GM19467 (cell line): ENCODE measurements at regions not wholly inside any gene's neighbourhood (a gene's known extent, or its start where the extent isn't known, plus 50 kb on each side); places are given as distances from the start of the nearest gene placed in this dataset.
"Not testable (repeated sequence)": the region's sequence is repeated elsewhere in the genome, so short reads cannot be mapped to it uniquely, and the experiment has no call there.

Experiments used
- ATAC-seq: cut with Tn5 transposase; IDR thresholded peaks from one replicate; pipeline ENCODE4 v1.9.1; 2021; ENCODE audit warnings: mild to moderate bottlenecking, moderate library complexity; ENCODE audit not compliant: unreplicated experiment

DNA sequence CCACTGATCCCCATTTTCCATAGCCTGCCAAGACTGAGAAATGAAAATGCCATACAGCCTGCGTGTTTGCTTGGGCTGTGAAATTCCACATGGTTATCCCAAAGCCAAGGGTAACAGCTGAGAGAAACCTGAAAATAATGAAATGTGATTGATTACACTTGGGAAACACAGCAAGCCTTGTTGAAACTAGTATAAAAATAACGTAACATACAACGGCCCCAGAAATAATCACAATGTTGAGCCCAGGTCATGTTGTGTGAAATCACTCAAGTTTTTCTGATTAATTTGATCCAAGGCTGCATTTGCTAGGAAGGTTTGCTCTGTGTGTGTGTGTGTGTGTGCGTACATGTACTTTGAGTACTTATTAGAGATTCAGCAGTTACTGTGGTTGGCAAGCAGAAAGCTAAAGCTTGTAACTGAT, 269.0 kb downstream of the OXSM start:
- ATAC-seq = no peak

DNA sequence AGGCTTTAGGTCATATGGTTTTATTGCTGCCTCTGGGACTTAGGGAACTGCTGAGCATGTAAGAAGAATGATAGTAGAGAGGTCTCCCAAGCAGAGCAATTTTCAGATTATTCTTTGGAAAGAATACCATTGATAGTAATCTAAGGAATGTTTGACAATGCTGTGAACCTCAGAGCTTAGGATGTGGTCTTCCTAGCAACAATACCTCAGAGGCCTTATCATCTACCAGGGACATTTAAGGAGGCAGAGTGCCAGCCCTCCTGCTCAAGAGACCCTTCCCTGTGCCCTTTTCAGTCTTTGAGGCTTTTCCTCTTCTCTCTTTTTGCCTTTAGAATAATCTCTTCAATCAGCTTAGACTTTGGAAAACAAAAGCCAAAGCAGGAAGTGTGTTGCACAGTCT, 272.1 kb downstream of the OXSM start:
- no peak for ATAC-seq

DNA sequence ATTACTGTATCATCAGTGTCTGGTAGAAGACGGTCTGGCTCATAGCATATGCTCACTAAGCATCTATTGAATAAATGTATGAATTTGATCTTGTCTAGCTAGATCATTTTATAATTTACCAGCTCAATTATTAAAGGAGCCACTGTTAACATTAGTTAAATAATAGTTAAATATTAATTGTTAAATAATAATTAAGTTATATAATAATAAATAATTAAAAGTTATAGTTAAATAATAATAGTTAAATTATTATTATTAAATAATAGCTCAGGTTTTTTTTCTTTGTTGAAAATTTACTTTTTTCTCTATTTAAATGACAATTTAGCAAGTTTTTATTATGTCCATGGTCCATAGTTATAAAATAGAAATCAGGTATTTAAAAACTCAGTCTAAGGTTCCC, 274.4 kb downstream of the OXSM start:
- no peak for ATAC-seq

DNA sequence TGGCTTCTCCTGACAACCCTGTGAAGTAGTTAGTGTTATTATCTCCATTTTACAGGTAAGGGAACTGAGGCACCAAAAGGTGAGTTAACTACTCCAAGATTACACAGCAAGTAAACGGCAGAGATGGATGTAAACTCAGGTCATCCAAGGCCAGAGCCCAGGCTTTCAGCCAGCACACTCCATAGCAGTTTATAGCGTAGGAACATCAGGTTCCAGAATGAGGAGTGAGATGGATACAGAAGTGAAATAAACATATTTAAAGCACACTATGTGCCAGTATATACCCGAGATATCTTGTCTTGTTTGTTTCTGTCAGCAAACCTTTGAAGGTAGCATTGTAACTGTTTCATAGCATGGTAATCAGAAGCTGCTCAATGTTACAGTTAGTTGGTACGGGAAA, 279.0 kb downstream of the OXSM start:
- no peak for ATAC-seq

DNA sequence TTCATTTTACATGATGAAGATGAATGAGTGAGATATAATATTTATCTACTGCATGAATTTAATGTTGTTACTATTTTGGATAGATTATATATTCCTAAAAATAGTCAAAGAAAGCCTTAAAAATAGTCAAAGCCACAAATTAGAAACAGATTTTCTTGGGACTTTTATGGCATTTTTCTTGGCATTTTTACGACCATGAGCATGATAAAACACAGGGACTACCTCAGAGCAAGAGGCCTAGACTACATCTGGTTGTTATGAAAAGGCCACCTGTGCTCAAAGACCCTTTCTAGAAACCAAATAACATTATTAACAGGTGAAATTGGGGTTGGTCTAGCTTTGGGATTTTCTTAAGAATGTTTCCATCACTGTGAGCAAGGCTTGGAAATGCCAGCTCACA, 281.0 kb downstream of the OXSM start:
- ATAC-seq = no peak

DNA sequence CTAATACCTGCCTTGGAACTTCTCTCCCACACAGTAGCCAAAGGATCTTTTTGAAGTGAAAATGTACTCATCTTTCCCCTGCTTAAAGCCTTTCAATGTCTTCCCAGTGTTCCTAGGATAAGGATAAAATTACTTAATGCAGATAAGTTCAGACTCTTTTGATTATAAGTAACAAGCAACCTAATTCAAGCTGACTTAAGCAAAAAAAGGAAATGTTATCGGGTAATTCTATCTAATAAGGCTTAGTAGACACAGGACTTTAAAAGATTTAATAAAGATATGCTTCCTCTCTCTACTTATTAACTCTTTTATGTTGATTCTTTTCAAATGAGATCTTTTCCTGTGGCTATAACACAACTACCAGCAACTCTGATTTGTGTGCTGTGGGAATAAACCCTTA, 284.2 kb downstream of the OXSM start:
- no peak for ATAC-seq

DNA sequence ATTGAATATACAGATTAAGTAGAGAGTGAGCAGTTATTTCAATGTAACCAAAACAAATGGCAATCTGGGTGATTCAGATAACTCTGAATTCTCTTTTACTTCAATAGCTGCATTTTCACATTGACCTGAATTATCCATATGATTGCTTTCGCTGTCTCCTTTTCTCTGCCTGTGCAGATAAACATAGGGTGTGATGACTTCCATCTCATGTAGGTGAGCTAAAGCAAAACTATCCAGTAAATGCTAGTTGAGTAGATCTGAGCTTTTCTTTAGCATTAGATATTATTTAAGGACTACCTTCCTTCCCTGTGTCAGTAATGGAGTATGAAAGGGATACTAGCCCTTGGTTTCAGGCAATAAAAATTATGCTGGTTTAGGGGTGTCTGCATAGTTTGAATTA, 288.6 kb downstream of the OXSM start:
- ATAC-seq = no peak

DNA sequence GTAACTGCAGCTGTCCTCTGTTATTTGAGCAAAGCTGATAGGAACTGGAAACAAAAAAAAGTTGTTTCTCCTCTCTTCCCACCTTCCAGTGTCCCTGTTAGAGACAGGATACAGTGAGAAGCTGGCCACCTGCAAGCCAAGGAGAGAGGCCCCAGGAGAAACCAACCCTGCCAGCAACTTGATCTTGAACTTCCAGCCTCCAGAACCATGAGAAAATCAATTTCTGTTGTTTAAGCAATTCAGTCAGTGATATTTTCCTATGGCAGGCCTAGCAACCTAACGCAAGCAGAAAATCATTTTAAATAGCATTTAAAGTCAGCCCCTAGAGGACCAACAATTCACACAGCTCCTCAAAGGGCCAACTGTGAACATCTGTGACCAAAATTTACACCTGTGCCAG, 291.3 kb downstream of the OXSM start:
- no peak for ATAC-seq

DNA sequence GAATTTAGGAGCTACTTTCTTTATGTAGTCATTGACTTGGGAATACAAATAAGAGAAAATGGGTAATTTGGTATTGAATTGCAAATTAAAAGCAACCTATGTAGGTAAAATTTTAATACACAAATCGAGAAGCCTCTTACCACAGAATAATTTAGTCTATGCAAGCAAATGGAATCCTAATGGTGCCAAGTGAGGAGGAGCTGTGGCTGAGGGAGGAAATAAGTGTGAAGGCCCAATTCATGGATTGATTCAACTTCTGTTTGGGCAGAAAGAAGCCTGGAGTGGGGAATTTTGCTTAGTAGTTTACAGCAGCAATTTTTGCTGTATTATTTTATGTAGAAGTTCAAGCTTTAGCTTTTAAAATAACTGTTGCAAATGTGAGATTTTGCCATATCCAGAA, 291.9 kb downstream of the OXSM start:
- no peak for ATAC-seq

DNA sequence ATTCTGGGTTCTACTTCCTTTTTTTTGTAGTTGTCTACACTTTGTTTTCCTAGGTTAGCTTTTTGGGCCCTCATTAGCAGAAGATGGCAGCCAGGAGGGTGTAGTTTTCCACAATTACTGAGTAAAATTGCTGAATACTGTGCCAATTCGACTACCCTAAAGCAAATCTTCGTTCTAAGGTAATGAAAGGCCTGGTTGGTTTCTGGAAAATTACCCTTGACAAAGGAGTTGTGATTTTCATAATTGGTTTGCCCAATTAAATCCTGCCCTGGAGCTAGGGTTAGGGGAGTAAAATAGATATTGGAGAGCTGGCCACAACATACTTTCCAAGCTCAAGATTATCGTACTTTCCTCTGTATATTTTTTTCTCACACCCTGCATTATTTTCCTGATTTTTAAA, 293.0 kb downstream of the OXSM start:
- ATAC-seq = no peak

DNA sequence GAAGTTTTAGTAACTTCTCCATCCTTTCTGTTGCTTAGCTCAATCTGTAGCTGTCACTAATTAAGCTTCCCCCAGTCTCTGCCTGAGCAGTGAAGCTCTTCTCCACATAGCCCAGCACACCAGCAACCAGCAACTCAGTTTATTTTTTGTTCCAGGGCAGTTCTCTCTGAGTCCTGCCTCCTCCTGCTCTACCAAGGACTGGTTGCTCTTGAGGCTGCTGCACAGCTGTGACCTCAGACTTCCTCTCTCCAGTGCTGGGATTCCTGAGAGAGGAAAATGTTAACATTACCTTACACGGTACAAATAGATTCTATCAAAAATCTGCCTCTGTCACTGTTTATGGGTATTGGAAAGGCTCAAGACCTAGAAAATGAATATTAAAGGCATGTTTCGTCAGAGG, 294.7 kb downstream of the OXSM start:
- no peak for ATAC-seq

DNA sequence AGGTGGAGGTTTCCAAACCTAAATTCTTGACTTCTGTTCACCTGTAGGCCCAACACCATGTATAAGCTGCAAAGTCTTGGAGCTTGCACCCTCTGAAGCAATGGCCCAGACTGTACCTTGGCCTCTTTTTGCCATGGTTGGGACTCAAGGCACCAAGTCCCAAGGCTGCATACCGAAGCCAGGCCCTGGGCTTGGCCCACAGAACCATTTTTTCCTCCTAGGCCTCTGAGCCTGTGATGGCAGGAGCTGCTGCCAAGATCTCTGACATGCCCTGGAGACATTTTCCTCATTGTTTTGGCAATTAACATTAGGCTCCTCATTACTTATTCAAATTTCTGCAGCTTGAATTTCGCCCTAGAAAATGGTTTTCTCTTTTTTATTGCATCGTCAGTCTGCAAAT, 297.9 kb downstream of the OXSM start:
- no peak for ATAC-seq

DNA sequence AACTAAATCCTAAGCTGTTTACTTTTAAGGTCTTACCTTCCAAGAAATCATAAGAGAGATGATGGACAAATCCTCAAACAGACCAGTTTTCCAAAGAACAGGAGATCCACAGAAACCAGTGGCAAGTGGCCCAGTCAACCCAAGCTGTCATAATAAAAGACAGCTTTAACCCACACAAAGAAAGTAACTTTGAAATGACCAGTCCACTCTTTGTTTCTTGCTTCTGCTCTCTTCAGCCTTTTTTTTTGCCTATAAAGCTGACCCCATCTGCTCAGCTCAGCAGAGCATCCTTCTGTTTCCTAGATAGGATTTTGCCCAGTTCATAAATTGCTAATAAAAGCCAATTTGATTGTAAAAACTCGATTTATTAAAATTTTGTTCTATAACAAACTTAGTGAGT, 299.4 kb downstream of the OXSM start:
- no peak for ATAC-seq

DNA sequence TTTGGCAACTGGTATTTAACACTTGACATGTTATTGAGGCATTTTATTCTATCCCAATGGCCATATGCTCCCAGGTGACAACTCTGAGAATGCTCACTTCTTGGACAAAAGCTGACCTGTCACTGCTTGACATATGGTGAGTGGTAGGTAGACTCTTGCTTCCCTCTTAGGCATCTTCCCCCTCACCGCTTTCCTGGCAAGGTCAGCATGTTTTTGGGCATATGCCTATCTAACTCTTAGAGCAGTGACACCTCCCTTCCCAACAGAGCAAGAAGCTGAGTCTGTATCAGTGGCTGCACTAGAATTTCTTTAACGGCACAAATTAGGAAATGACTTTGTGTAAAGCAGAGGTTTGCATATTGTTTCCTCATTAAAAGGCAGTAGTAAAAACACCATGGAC, 300.7 kb downstream of the OXSM start:
- ATAC-seq = no peak

DNA sequence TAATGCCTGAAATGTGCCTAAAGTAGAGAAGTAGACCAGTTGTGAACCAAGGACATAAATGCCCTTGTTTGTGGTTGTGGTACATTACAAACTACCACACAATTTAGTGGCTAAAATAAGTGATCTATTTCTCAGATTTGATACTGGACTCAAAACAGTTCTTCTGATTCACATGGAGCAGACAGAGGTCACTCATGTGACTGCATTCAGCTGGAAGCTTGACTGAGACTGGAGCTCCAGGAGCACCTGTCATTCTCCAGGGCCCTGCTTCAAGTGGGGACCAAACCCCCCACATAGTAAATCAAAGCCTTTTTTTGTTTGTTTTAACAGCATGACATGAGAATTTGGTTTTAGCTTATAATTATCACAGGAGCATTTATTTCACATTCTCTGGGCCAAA, 301.2 kb downstream of the OXSM start:
- no peak for ATAC-seq

DNA sequence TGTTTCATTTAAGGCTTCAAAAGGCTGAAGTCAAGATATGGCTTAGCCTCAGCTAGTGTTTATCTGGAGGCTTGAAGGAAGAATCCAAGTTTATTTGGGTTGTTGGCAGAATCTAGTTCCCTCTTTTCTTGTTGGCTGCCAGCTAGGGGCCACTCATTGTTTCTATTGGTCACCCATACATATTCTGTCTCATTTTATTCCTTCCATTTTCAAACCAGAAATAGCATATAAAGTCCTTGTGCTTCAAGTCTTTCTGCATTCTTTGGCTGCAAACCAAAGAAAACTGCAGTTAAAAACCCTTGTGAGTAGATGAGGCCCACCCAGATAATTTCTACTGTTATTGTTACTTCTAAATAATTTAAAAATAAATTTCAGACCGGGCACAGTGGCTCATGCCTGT, 301.7 kb downstream of the OXSM start:
- no peak for ATAC-seq

DNA sequence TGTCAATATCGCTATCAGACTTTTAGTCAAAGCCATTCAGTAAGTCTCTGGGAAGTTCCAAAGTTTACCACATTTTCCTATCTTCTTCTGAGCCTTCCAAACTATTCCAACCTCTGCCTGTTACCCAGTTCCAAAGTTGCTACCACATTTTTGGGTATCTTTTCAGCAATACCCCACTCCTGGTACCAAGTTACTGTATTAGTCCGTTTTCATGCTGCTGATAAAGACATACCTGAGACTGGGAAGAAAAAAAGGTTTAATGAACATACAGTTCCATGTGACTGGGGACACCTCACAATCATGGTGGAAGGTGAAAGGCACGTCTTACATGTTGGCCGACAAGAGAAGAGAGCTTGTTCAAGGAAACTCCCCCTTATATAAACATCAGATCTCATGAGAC, 307.2 kb downstream of the OXSM start:
- not testable (repeated sequence) for ATAC-seq

DNA sequence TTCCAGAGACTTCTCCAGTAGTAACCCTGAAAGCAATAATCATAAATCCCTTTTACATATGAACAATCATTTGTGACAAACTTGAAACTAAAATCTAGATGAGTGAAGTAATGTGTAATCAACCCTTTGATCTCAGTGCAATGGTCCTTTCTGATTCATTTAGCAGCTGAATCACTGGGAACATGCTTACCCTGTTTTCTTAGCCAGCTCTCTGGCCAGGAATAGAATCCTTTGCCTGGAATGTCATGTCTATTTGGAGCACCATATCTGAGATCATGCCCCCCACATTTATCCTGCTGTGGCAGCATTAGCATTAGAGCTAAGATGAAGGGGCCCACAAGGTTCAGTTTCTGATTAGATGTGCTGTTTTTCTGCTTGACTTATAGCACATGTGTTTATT, 309.8 kb downstream of the OXSM start:
- ATAC-seq = no peak

DNA sequence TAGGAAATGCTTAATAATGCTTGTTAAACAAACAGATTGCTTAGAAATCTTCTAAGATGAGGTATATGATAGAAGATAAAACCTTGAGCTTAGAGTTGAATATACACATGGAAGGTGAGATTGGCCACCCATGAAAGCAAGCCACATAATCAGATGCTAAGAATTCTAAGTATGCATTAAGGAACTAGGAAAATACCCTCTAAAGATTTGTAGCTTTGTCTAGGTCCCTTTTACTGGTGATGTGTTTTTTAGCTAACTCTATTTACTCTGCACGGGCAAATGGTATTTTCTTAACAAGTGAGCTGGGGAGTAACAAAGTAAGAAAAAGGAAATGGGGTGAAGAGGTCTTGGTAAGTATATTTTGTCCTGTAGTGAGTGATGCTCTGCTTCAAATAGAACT, 310.3 kb downstream of the OXSM start:
- ATAC-seq = no peak

DNA sequence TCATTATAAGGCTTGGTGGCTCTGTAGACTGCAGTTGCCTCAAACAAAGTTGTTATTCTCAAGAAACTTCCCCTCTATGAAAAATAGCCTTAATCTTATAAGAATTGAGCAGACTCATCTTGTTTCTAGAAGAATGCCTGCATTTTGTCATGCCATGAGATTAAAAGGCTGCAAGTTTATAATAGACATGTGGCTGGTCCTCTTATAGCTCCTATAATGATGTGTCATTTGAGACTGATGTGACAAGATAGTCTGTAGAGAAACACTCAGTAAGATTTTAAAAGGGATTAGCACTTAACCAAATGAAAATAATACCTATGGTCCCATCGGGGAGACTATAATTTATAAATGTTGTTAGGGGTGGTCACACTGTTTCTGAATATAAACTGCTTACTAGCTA, 312.5 kb downstream of the OXSM start:
- no peak for ATAC-seq

DNA sequence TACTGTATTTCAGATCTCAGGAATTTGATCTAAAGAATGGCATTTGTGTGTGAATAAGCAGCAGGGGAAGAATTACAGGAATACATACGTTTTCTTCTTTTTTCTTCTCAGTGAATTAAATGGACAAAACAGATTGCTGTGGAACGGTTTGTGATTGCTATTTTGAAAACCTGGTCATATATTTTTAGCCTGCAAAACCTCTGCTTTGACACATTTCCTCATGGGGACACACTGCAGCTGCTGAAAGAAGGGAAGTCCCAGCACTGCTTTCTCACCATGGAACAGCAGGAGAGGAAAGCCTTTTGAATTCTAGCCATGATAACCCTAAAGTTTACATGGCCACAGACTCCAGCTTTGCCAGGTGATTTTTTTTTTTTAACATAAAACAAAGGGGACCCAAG, 315.0 kb downstream of the OXSM start:
- ATAC-seq = no peak

DNA sequence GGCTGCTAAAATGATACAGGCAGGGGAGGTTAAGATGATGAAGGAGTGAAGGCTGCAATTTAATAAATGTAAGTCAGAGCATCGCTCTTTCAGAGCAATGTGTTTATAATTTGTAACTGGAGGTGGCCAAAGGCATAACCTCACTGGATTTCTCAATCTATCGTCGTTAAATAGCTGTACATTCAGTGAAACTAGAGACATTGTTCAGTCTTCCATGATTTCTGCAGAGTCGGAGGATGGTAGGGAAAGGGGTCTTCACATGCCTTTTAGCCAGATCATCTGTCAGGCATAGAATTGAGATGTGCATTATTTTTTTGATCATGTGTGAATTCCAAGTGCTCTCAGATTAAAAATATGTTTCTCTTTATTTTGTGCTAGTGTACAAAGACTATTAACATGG, 315.4 kb downstream of the OXSM start:
- no peak for ATAC-seq

DNA sequence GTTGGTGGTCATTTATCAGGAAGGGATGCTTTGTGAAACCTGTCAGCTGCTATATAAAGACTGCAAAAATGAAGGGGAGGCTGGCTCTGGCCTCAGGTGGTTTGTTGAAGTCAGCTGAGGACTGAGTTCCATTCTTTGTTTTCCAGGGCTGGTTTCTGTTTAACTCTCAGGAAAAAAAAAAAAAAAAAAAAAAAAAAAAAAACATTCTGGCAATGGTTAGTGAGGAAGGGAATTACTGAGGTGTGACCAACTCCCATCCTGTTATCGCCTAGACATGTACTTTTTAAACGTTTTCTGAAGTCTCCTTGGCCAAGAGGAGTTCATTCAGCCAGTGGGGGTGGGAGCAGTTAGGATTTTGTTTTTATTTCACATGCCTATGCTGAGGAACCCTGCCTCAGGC, 316.3 kb downstream of the OXSM start:
- ATAC-seq = no peak

DNA sequence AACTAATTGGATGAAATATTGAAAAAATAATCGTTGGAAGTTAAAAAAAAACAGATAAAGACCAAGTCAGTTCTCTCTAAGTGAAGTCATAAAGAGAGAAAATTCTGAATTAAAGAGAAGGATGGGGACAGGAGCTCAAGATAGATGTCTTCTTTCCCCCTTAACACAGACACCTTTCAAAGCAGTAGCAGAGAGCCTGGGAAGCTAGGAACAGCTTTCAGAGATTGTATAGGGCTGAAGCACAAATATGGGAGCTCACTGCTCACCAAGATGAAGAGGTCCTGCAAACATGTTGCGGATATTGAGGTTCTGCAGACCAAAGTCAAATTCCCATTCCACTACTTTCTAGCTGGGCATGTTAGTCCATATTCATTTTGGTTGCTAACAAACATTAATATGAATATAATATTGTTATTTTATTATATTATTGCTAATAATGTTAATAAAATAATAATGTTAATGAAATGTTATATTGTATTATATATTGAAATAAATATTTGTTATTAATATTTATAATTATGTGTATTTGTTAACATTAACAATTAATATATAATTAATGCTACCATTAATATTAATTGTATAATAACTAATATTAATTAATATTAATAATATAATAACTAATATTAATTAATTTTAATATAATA, 319.1 kb downstream of the OXSM start:
- ATAC-seq = no peak
